ENCODE measurements at regions not wholly inside any gene's neighbourhood (a gene's known extent, or its start where the extent isn't known, plus 50 kb on each side); places are given as distances from the start of the nearest gene placed in this dataset.

GRCh38 chr7:28236560-28236959 is 56.0 kb upstream of the JAZF1 start:
- TF ChIP-seq POLR2A (IDR thresholded peaks at IDR 0.05) (no peak), CTCF (IDR thresholded peaks at IDR 0.05) (no peak), EP300 (IDR thresholded peaks at IDR 0.05) (no peak)
